Sigmoid colon (tissue), 4 donors: ENCODE measurements at regions not wholly inside any gene's neighbourhood (a gene's known extent, or its start where the extent isn't known, plus 50 kb on each side); places are given as distances from the start of the nearest gene placed in this dataset.
"Not testable (repeated sequence)": the region's sequence is repeated elsewhere in the genome, so short reads cannot be mapped to it uniquely, and the experiment has no call there.

Source experiments
- EP300 ChIP-seq, 4 donors: sonication (generic); formaldehyde crosslinking; IDR thresholded peaks; one replicate each; pipeline ENCODE4 v1.6.1; 2017; ENCODE audit warnings: antibody characterized with exemption in 4 of 4
- POLR2A ChIP-seq, 2 donors: fragments of 450-650 bp; IDR thresholded peaks; one replicate each; pipeline ENCODE4 v1.6.1; 2016; ENCODE audit warnings: antibody characterized with exemption in 2 of 2, mild to moderate bottlenecking in 2 of 2, moderate library complexity in 2 of 2
- POLR2AphosphoS5 ChIP-seq, 4 donors: sonication (generic); formaldehyde crosslinking; IDR thresholded peaks; one replicate each; pipeline ENCODE4 v1.6.1; 2017; ENCODE audit warnings: antibody characterized with exemption in 4 of 4
- TF ChIP-seq, protein P1 (sequence below), 4 experiments: fragments of 450-650 bp in 3 of 4; fragments of 200-600 bp in 1 of 4; IDR thresholded peaks; one replicate each; pipeline ENCODE4 v1.5.1; 2016 to 2019; ENCODE audit warnings: antibody characterized with exemption in 4 of 4, mild to moderate bottlenecking in 3 of 4, moderate library complexity in 2 of 4

DNA sequence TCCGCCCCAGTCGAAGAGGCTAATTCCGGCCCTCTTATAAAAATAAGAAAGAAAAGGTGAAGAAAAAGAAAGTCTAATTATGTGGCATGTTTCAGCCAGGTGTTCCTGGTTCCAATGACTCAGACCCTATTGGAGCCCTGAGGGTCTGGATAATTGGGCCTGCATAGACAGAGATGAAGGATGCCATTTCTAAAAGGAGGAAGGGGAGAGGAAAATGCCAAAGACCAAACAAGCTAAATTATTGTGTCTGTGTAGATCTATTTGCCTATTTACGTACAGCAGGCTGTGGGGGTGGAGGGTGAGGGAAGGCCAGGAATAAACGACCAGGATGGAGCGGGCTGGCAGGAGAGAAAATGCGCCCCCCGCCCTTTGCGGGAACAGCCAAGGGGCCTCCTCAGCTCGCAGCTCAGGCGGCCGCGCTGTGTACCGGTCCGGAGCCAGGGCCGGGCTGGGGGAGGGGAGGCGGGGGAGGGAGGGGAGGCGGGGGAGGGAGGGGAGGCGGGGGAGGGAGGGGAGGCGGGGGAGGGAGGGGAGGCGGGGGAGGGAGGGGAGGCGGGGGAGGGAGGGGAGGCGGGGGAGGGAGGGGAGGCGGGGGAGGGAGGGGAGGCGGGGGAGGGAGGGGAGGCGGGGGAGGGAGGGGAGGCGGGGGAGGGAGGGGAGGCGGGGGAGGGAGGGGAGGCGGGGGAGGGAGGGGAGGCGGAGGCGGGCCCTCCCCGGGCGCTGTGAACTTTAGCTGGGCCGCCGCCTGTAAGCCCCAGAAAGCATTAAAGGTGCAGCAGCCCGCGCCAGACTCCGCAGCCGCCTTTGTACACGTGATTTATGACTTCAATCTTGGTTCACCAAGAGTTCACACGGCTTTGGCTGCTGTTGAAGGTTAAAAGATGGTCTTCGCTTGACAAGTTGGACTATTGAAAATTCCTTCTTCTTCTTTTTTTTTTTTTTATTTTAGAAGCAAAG is 113.0 kb upstream of the FOXD4L5 start:
- not testable (repeated sequence) for TF ChIP-seq POLR2A, EP300, POLR2AphosphoS5 (IDR thresholded peaks at IDR 0.05)
- TF ChIP-seq, protein P1, sequence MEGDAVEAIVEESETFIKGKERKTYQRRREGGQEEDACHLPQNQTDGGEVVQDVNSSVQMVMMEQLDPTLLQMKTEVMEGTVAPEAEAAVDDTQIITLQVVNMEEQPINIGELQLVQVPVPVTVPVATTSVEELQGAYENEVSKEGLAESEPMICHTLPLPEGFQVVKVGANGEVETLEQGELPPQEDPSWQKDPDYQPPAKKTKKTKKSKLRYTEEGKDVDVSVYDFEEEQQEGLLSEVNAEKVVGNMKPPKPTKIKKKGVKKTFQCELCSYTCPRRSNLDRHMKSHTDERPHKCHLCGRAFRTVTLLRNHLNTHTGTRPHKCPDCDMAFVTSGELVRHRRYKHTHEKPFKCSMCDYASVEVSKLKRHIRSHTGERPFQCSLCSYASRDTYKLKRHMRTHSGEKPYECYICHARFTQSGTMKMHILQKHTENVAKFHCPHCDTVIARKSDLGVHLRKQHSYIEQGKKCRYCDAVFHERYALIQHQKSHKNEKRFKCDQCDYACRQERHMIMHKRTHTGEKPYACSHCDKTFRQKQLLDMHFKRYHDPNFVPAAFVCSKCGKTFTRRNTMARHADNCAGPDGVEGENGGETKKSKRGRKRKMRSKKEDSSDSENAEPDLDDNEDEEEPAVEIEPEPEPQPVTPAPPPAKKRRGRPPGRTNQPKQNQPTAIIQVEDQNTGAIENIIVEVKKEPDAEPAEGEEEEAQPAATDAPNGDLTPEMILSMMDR (IDR thresholded peaks at IDR 0.05), result not testable (repeated sequence)
